Panc1 (cell line): ENCODE measurements at regions not wholly inside any gene's neighbourhood (a gene's known extent, or its start where the extent isn't known, plus 50 kb on each side); places are given as distances from the start of the nearest gene placed in this dataset.
A peak's percentile ranks its signal among the peaks of the same experiment; 100 is the strongest.

Experiments
- ATAC-seq: fragments of 200-7000 bp; cut with Tn5 transposase; 2 replicates; pipeline ENCODE4 v1.9.1; 2020; ENCODE audit warnings: mild to moderate bottlenecking, moderate library complexity
- BruUV-seq: library from RNA; stranded (reverse); fragments of 400-500 nt; replicated peaks from 2 replicates; lab custom pipeline; 2021; lab: Mats Ljungman, UMichigan
- CTCF ChIA-PET: fragments of 300-600 bp; sonication (Branson Sonifier 250); formaldehyde crosslinking; loops from one replicate; lab custom pipeline; 2022; ENCODE audit warnings: antibody characterized with exemption; lab: Charles Lee
- POLR2A ChIA-PET: fragments of 300-600 bp; sonication (Branson Sonifier 250); formaldehyde crosslinking; loops from one replicate; lab custom pipeline; 2022; ENCODE audit warnings: antibody characterized with exemption; lab: Charles Lee
- DNase-seq: peaks from one replicate; pipeline ENCODE4 v3.0.0-alpha.2; 2010; ENCODE audit warnings: low read depth, low spot score
- H3K27ac ChIP-seq: 2 replicates; pipeline ENCODE4 v1.5.1; 2011; ENCODE audit warnings: mild to moderate bottlenecking, low read length, inconsistent platforms
- H3K27me3 ChIP-seq: fragments of 200-500 bp; sonication (Bioruptor generic); 2 replicates; pipeline ENCODE4 v1.6.0; 2014; ENCODE audit warnings: low read length, inconsistent platforms; ENCODE audit not compliant: control insufficient read depth, insufficient read depth
- H3K36me3 ChIP-seq: fragments of 200-500 bp; sonication (Bioruptor generic); 2 replicates; pipeline ENCODE4 v1.5.1; 2014; ENCODE audit warnings: inconsistent platforms, mild to moderate bottlenecking, low read length, moderate library complexity; ENCODE audit not compliant: control insufficient read depth, insufficient read depth
- H3K4me1 ChIP-seq: 2 replicates; pipeline ENCODE4 v1.5.1; 2011; ENCODE audit warnings: inconsistent platforms, mild to moderate bottlenecking, low read length, moderate library complexity; ENCODE audit not compliant: control insufficient read depth, insufficient read depth
- H3K4me3 ChIP-seq, 2 experiments: 2 replicates each; pipeline ENCODE4 v1.5.1; 2011 to 2012; ENCODE audit warnings: low read depth in 2 of 2, low read length in 2 of 2, mild to moderate bottlenecking in 2 of 2, inconsistent platforms in 1 of 2, moderate library complexity in 1 of 2
- H3K9me3 ChIP-seq: fragments of 200-500 bp; sonication (Bioruptor generic); 2 replicates; pipeline ENCODE4 v1.5.1; 2014; ENCODE audit warnings: low read depth, mild to moderate bottlenecking, inconsistent platforms, low read length, moderate library complexity; ENCODE audit not compliant: control insufficient read depth, insufficient read depth
- CTCF ChIP-seq: fragments of 450-650 bp; IDR thresholded peaks from 2 replicates; pipeline ENCODE4 v1.5.1; 2017; ENCODE audit warnings: mild to moderate bottlenecking
- POLR2AphosphoS5 ChIP-seq: IDR thresholded peaks from 2 replicates; pipeline ENCODE4 v1.6.1; 2012; ENCODE audit warnings: mild to moderate bottlenecking, low read depth, low read length, moderate library complexity
- REST ChIP-seq, 2 experiments: IDR thresholded peaks; 2 replicates each; pipeline ENCODE4 v1.6.1; 2011 to 2012; ENCODE audit warnings: low read depth in 2 of 2, control low read depth in 1 of 2, low read length in 1 of 2, mild to moderate bottlenecking in 1 of 2, moderate library complexity in 1 of 2; ENCODE audit not compliant: insufficient read depth in 1 of 2
- SIN3A ChIP-seq: IDR thresholded peaks from 2 replicates; pipeline ENCODE4 v1.6.1; 2012; ENCODE audit warnings: low read depth, mild to moderate bottlenecking, low read length, moderate library complexity, borderline replicate concordance; ENCODE audit not compliant: insufficient read depth
- TCF7L2 ChIP-seq: IDR thresholded peaks from 2 replicates; pipeline ENCODE4 v1.6.1; 2011; ENCODE audit warnings: mild to moderate bottlenecking, low read depth, low read length, inconsistent platforms
- in situ Hi-C: cut with HindIII; loops from 2 replicates; pipeline ENCODE4 v1.10.0; 2016; ENCODE audit warnings: low sequenced_read_pairs, low pct_unique_long_range_greater_than_20kb
- intact Hi-C: fragments of 100-400 bp; cut with micrococcal nuclease; formaldehyde crosslinking; loops from one replicate; pipeline ENCODE4 v1.10.0; 2022; ENCODE audit not compliant: unreplicated experiment

GRCh38 chr9:126049896-126050604, 276.6 kb upstream of the MVB12B start:
- ChIA-PET CTCF (no interaction called here), POLR2A (interaction anchor here (0.6 kb wide), 1 partner anchor 295 kb away, joined by 4 read pairs; no protein-coding TSS in a partner anchor)
- Histone ChIP-seq H3K27me3 (no peaks in the 10 kb centered on the region), H3K9me3 (0 out of 2 replicates have a peak, but pooled peaks cover 6% of the 10 kb centered on the region), H3K4me3 (no peak overlapping the region), H3K27ac (peak overlapping the region; percentile 77; the same call in 1 of the 2 replicates), H3K36me3 (no peaks in the 10 kb centered on the region), H3K4me1 (peaks cover 12% of the 10 kb centered on the region)
- DNase-seq (no peak), ATAC-seq (peak; percentile 47; the same call in 1 of the 2 replicates)
- no TSS peak for BruUV-seq
- in situ Hi-C loops (no loop called here), intact Hi-C loops (no loop called here)
- TF ChIP-seq REST (IDR thresholded peaks at IDR 0.05; ENCODE audit: insufficient read depth in 1 of 2, low read depth in 2 of 2, low read length in 1 of 2): no peak

DNA sequence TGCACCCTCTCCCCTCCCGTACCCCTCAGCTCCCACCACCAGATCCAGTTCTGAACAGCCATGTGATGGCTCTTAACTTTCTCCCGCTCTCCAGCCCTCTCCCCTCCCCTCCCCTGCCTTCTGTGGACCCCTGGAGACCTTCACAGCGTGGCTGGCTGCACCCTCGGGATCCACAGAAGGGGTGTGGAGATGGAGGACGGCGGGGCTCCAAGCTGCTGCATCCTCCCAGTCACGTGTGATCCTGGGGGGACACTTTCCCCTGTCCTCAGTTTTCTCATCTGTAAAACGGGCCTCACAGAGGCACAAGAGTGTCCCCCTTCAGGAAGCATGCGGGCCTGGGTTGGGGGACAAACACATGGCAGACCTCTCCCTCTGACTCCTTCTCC, 276.0 kb upstream of the MVB12B start:
- no peak for DNase-seq
- H3K9me3 ChIP-seq: 0 out of 2 replicates have a peak, but pooled peaks cover 3% of the 10 kb centered on the region
- TF ChIP-seq TCF7L2 (no peak), SIN3A (no peak), REST (IDR thresholded peaks at IDR 0.05; ENCODE audit: insufficient read depth in 1 of 2, low read depth in 2 of 2, low read length in 1 of 2) (no peak), POLR2AphosphoS5 (no peak), CTCF (no peak)
- CTCF ChIA-PET: no interaction called here
- no TSS peak for BruUV-seq
- H3K4me1 ChIP-seq: peaks cover 17% of the 10 kb centered on the region
- in situ Hi-C loops (no loop called here), intact Hi-C loops (no loop called here)
- no peak overlapping the region for H3K4me3 ChIP-seq
- ATAC-seq: no peak
- H3K27me3 ChIP-seq: no peaks in the 10 kb centered on the region
- H3K36me3 ChIP-seq: no peaks in the 10 kb centered on the region
- peak overlapping the region; percentile 54; the same call in 1 of the 2 replicates for H3K27ac ChIP-seq
- POLR2A ChIA-PET: no interaction called here
